ENCODE measurements at regions not wholly inside any gene's neighbourhood (a gene's known extent, or its start where the extent isn't known, plus 50 kb on each side); places are given as distances from the start of the nearest gene placed in this dataset.

DNA sequence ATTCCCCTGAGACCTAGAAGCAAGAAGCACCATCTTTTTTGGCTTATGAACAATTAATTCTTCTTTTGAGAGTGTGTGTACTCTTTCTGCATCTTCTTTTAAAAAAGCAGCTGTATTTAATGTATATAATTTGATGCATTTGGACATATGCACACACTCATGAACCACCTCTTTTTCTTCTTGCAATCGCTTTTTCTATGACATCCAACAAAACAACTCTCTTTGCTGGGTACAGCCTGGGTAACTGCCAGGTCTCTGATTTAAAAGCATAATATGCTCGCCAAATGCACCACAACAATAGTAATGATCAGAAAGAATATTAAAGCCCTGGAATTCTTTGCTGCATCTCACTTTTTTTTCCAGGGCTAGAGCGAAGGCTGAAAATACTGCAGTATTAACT lies 97.3 kb downstream of the HAPSTR1 start:
- no peak for TF ChIP-seq POLR2A (IDR thresholded peaks at IDR 0.05; ENCODE audit: low read depth, low read length)
- no peak for TF ChIP-seq POLR2AphosphoS5 (IDR thresholded peaks at IDR 0.05; ENCODE audit: low read depth, low read length)
- no peak for TF ChIP-seq TAF1 (IDR thresholded peaks at IDR 0.05; ENCODE audit: borderline replicate concordance, low read depth, low read length)

Measured in GM12892 (cell line).